ENCODE measurements at regions not wholly inside any gene's neighbourhood (a gene's known extent, or its start where the extent isn't known, plus 50 kb on each side); places are given as distances from the start of the nearest gene placed in this dataset.

DNA sequence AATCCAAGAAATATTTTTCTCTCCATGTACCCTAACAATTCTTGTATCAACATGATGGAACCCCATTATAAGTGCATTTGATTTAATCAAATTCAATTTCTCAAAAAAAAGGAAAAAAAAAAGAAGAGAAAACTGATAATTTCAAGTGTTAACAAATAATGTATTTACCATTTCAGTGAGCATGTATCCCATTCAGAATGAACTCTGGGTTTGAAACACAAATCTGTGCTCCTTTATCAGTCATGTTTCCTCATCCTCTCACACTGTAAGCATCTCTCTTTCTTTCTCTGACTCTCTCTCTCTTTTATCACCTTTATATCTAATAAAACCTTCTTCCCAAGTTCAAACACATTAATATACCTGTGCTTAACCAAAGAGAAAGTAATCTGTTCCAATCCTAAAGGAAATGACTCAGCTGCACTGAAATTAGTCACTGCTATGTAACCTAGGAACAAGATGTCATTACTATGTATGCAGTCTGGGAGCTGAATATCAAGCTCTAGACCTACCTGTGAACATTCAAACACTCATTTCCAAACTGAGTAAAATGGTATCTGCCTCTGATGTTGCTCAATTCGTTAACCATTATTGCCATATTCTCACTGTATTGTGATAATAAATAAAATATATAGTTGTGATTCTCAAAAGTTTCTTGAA, 135.0 kb upstream of the LRIG3 start:
- TF ChIP-seq, protein P1, sequence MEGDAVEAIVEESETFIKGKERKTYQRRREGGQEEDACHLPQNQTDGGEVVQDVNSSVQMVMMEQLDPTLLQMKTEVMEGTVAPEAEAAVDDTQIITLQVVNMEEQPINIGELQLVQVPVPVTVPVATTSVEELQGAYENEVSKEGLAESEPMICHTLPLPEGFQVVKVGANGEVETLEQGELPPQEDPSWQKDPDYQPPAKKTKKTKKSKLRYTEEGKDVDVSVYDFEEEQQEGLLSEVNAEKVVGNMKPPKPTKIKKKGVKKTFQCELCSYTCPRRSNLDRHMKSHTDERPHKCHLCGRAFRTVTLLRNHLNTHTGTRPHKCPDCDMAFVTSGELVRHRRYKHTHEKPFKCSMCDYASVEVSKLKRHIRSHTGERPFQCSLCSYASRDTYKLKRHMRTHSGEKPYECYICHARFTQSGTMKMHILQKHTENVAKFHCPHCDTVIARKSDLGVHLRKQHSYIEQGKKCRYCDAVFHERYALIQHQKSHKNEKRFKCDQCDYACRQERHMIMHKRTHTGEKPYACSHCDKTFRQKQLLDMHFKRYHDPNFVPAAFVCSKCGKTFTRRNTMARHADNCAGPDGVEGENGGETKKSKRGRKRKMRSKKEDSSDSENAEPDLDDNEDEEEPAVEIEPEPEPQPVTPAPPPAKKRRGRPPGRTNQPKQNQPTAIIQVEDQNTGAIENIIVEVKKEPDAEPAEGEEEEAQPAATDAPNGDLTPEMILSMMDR (conservative IDR thresholded peaks at IDR 0.05) = no peak
- no peak for TF ChIP-seq EZH2 (IDR thresholded peaks at IDR 0.05; ENCODE audit: low read depth)
